GM18861 (cell line): ENCODE measurements at regions not wholly inside any gene's neighbourhood (a gene's known extent, or its start where the extent isn't known, plus 50 kb on each side); places are given as distances from the start of the nearest gene placed in this dataset.

Experiments
- ATAC-seq: cut with Tn5 transposase; IDR thresholded peaks from one replicate; pipeline ENCODE4 v1.9.1; 2021; ENCODE audit not compliant: unreplicated experiment

DNA sequence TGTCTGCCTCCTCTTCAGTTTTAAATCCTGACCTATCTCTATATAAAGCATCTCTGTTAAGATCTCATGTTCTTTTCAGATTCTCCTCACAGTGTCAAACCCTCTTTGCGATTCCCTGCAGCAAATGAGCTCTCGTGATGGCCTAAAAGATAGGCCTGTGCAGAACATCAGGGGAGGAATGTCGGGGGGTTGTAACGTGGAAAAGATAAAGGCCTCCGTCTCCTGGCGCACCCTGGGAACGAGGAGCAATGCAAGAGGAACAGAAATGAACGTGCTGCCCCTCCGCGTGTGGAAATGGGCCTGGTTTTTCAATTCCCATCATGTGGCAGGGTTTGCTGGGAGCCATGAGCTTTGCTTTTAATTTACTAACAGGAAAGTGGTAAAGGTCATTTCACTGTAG is 285.0 kb upstream of the TPM1 start:
- no peak for ATAC-seq

DNA sequence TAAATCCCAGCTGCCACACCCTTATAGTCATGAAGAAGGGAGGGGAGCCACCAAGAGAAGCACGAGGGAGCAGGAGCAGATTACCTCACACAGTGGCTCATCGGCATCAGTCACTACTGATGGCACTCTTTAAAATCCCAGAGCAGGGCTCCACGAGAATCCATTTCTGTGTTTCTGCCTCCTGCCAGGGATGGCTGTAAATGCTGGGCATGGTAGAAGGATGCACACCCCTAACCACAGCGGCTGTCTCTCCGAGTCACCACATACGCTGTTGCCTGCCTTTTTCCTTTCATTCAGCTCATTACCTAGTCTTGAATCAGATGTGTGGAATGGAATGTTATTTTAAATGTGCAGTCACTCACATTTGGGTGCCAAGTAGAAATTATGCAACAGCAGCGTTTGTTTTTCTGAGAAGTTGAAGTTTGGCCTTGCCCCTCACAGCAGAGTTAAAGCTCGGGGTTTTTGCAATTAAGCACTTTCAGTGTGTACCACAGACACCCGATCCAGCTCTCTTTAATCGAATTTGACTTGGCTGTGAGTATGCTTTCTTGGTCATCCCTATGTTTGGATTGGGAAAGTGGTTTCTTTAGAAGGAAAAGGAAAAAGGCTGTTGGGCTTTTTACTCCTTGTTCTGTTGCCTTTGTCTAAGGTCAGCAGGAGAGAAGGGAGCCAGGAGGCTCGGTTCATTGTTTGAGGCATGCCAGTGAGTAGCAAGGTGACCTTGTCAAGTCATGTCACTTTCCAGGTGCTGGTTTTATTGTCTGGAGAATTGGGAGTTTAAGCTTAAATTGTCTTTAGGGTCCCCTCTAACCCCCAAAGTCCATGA is 284.2 kb upstream of the TPM1 start:
- no peak for ATAC-seq

DNA sequence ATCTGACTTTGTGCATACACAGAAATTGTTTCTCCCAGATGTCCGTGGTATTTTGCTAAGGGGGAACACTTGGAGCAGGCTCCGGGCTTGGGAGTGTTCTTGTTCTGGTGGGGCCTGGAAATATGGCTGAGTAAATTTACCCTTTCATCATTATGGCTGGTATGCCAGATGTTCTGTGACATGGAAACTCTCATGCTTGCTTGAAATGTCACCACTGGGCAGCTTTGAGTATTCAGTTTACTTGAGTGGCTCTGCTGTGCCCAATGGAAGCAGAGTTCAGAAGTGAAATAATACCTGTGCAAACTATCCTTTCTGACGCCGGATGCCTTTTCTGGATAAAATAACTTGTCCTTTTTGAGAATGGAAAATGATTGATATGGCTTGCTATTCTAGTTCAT is 283.6 kb upstream of the TPM1 start:
- ATAC-seq = no peak

DNA sequence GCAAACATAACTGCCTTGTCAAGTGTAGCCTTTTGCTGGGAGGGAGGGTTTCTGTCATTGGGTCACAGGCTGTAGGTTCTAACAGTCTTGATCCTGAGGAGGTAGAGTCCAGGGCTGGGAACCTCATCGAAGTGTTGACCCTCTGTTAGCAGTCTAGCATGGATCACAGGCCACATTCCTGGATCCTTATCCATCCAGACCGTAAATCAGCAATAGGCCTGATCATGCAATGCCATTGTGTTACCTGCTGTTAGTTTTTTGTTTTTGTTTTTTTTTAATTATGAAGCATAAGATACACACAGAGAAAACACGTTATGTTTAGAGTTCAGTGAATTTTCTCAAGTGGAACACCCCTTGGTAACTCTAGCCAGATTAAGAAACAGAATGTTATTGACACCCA is 282.0 kb upstream of the TPM1 start:
- no peak for ATAC-seq

DNA sequence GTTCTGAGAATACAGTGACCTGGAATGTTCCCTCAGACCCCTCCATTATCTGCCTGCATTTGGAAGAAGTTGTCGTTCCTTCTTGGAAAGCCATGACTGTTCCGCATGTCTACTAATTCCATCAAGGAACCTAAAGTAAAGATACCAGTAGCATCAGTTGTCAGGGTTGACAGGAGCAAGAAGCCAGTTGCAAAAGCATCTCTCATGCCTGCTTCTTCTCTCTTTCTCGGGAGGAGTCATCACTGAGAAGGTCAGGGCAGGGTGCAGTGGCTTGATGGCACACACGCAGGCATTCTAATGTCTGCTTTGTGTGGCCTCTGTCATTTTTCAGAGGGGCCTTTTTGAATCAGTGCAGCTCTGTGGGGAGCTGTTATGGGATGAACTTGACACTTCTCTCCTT is 276.6 kb upstream of the TPM1 start:
- ATAC-seq = no peak

GRCh38 chr15:62766599-62766998 is 275.9 kb upstream of the TPM1 start:
- no peak for ATAC-seq

DNA sequence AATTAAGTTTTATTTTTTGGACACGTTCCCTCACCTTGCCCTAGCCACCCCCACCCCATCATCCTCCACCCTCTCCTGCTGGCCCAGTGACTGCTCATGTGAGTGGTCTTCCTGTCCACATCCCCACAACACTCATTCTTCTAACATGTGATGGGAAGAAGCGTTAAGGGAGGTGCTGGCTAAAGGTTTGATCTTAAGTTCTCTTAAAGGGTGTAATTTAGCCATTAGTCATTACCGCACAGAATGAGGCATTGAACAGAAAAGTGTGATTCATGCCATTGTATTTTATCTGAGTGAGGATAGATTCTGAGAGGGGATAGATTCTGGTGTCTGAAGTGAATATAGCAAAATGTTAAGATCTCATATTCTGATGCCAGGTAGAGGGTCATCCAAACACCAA is 272.9 kb upstream of the TPM1 start:
- ATAC-seq = no peak

- ATAC-seq = no peak
Measured at GRCh38 chr15:62770111-62770660, 272.4 kb upstream of the TPM1 start.

DNA sequence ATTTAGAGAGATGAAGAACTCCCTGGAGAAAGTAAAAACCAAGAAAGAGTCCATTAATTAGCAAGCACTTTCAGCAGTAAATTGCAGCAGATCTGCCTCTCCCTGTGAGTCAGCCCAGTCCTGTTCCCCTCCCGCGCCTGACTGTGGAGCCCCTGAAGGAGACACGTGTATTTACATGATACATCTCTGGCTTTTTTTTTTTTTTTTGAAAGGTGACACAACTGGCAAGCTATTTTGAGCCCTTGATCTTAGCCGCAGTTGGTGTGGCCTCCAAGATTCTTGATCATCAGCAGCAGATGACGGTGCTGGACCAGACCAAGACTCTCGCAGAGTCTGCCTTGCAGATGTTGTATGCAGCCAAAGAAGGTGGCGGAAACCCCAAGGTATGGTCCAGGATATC is 271.8 kb upstream of the TPM1 start:
- ATAC-seq = no peak

- no peak for ATAC-seq
Measured at GRCh38 chr15:62771234-62771633, 271.3 kb upstream of the TPM1 start.

DNA sequence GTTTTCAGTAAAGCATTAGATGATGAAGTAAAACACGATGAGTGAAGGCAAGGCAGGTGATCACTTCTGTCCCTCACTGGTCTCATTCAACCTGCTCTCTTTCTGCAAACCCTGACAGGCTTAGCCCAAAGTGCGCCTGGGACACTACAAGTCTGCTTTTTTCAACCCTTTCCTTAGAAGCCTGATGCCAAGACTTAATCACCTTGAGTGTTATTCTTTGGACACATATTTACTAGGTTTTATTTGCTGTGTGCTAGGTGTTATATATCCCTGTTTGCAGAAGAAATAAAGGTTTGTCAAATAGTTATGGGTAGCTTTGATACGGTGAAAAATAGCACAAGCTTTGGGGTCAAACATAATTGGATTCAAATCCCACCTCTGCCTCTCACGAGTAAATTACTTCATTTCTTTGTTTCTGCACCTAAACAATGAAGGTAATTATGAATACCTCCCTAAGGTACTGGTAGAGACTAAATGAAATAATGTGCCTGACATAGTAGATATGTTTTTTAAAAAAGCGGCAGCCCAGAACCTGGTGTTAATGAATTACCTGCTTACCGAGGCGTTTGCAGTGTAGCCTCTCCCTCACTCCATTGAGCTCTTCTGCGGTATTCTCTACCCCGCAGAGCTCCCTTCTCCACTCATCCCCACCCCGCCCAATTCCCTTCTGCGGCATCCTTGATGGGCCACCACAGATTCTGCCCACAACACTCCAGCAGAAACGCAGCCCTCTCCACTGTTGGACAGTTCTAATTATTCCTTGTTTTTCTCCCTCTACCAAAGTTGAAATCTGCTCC is 269.0 kb upstream of the TPM1 start:
- ATAC-seq = no peak

DNA sequence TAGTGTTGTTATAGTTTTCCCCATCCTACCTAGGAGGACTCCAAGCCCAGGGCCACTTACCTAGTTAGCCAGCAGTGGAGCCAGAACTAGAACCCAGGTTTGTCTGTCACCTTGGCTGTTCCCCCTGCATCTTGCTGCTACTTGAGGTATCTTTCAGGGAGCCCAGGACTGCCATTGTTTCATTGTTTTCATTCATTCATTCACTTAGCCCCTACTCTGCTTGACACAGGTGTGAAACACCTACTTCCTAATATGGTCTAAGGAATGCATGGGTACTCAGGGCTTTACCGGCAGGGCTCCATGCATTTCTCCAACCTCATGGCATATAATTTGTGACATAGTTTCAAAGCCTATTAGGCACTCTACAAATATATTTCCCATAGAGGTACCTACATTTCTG is 266.6 kb upstream of the TPM1 start:
- no peak for ATAC-seq

GRCh38 chr15:62777671-62778070 is 264.9 kb upstream of the TPM1 start:
- ATAC-seq = no peak

- ATAC-seq = no peak
Measured at GRCh38 chr15:62779036-62779770, 263.3 kb upstream of the TPM1 start.

- no peak for ATAC-seq
Measured at GRCh38 chr15:62779899-62780298, 262.6 kb upstream of the TPM1 start.

- ATAC-seq = no peak
Measured at GRCh38 chr15:62781081-62781497, 261.5 kb upstream of the TPM1 start.

- no peak for ATAC-seq
Measured at GRCh38 chr15:62782071-62782841, 260.3 kb upstream of the TPM1 start.

GRCh38 chr15:62782896-62783295 is 259.7 kb upstream of the TPM1 start:
- no peak for ATAC-seq

DNA sequence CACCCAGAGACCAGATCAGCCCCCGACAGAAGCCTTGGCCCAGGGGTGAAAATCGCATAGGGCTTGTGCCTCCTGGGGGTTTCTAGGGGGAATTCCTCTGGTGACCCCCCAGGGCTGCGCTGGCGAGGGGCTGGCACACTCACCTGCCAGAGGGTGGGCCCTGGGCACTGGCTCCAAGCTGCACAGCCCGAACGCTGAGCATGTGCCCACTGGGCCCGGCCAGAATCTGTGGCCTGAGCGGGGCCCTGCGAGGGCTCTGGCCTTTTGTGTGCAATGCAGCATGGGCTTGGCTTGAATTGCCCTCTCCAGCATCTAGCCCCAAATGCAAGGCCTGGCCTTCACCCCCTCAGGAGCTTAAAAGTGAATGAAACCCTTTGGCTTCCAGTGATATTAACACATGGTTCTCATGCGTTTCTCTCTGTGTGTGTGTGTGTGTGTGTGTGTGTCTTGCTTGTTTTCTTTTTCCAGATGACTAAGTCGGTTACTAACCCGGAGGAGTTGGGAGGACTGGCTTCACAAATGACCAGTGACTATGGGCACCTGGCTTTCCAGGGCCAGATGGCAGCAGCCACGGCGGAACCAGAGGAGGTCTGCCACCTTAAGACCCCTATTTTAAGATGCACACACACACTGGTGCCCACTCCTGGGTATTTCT is 259.1 kb upstream of the TPM1 start:
- no peak for ATAC-seq
